ENCODE measurements at regions not wholly inside any gene's neighbourhood (a gene's known extent, or its start where the extent isn't known, plus 50 kb on each side); places are given as distances from the start of the nearest gene placed in this dataset.

- no peak for TF ChIP-seq CTCF (IDR thresholded peaks at IDR 0.05)
- Histone ChIP-seq H3K27me3 (peaks cover 0 to 10% (median 0%) of the 10 kb centered on the region in 7 donors), H3K4me1 (no peaks in the 10 kb centered on the region), H3K27ac (no peak overlapping the region), H3K4me3 (no peak overlapping the region), H3K9me3 (no peaks in the 10 kb centered on the region), H3K36me3 (no peaks in the 10 kb centered on the region)
- ATAC-seq = no peak
- DNase-seq = no peak
- intact Hi-C loops (cut with DNase I) = loop anchor here in 1 of 10 donors (10.0 kb wide), 1 partner anchor 56 kb away; no protein-coding TSS in a partner anchor
- WGBS, 2 donors = 84 to 89% methylated on average over 2 of the region's 2 CpGs
Observed at GRCh38 chr16:65981057-65981456, 385.4 kb upstream of the CDH5 start.

- DNase-seq (no peak), ATAC-seq (no peak)
- Histone ChIP-seq H3K4me1 (no peaks in the 10 kb centered on the region), H3K27me3 (no peaks in the 10 kb centered on the region), H3K4me3 (no peak overlapping the region), H3K9me3 (peaks cover 0 to 20% (median 3%) of the 10 kb centered on the region in 11 donors), H3K27ac (no peak overlapping the region), H3K36me3 (no peaks in the 10 kb centered on the region)
- WGBS, 2 donors = 90 to 94% methylated on average over 7 of the region's 7 CpGs
- no peak for TF ChIP-seq CTCF (IDR thresholded peaks at IDR 0.05)
- intact Hi-C loops (cut with DNase I) = no loop called here
Observed at GRCh38 chr16:65975049-65975708, 391.3 kb upstream of the CDH5 start.

GRCh38 chr16:65967376-65967775, 399.1 kb upstream of the CDH5 start:
- intact Hi-C loops (cut with DNase I) = no loop called here
- no peak overlapping the region for H3K27ac ChIP-seq
- ATAC-seq (no peak), DNase-seq (no peak)
- WGBS, 2 donors = 81 to 91% methylated on average over 4 of the region's 4 CpGs
- H3K27me3 ChIP-seq = peaks cover 0 to 3% (median 0%) of the 10 kb centered on the region in 7 donors
- no peak overlapping the region for H3K4me3 ChIP-seq
- no peaks in the 10 kb centered on the region for H3K36me3 ChIP-seq
- H3K9me3 ChIP-seq = peaks cover 0 to 17% (median 3%) of the 10 kb centered on the region in 11 donors
- TF ChIP-seq CTCF (IDR thresholded peaks at IDR 0.05) = no peak
- no peaks in the 10 kb centered on the region for H3K4me1 ChIP-seq

GRCh38 chr16:65965628-65966027, 400.9 kb upstream of the CDH5 start:
- Histone ChIP-seq H3K4me3 (no peak overlapping the region), H3K27me3 (peaks cover 0 to 3% (median 0%) of the 10 kb centered on the region in 7 donors), H3K27ac (no peak overlapping the region), H3K9me3 (peaks cover 0 to 9% (median 0%) of the 10 kb centered on the region in 11 donors), H3K4me1 (no peaks in the 10 kb centered on the region), H3K36me3 (no peaks in the 10 kb centered on the region)
- no peak for ATAC-seq
- 87 to 90% methylated on average over 6 of the region's 6 CpGs for WGBS, 2 donors
- intact Hi-C loops (cut with DNase I) = no loop called here
- no peak for TF ChIP-seq CTCF (IDR thresholded peaks at IDR 0.05)
- no peak for DNase-seq
